ENCODE measurements at regions not wholly inside any gene's neighbourhood (a gene's known extent, or its start where the extent isn't known, plus 50 kb on each side); places are given as distances from the start of the nearest gene placed in this dataset.

DNA sequence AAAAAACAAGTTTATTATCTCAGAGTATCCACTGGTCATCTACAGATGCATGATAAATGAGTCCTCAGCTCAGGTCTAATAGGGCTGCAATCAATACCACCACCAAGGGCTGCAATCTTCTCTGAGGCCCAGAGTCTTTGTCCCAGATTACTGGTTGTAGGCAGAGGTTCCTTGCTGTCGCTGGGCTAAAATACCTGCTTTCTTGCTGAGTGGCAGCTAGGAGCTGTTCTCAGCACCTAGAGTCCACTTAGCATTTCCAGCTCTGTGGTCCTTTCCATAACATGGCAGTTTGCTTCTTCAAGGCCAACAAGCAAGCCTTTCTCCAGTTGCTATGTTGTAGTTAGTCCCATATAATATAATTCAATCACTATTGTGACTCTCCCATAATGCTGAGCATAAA is 351.3 kb downstream of the SLITRK1 start:
- in situ Hi-C loops (cut with MboI; ENCODE audit: low sequenced_read_pairs): no loop called here
- Histone ChIP-seq H3K18ac (ENCODE audit: low read depth, low read length) (no peak overlapping the region), H3K27me3 (ENCODE audit: control insufficient read depth, insufficient read depth, low read length) (no peaks in the 10 kb centered on the region), H3K4me2 (ENCODE audit: low read depth, low read length) (no peak overlapping the region), H3K9me1 (ENCODE audit: insufficient read depth, low read length) (no peaks in the 10 kb centered on the region), H3K9me3 (ENCODE audit: control insufficient read depth, insufficient read depth, low read length) (no peaks in the 10 kb centered on the region), H2AK9ac (replicated peaks; ENCODE audit: low read depth, low read length, poor library complexity) (no peak overlapping the region), H4K91ac (ENCODE audit: insufficient read depth, low read depth, low read length) (no peak overlapping the region), H2BK5ac (ENCODE audit: low read depth, low read length, poor library complexity, severe bottlenecking) (no peak overlapping the region), H3K9ac (ENCODE audit: low read depth, low read length) (no peak overlapping the region), H3K14ac (replicated peaks; ENCODE audit: low read depth, low read length) (no peak overlapping the region), H2BK120ac (ENCODE audit: low read depth, low read length) (no peak overlapping the region), H4K20me1 (ENCODE audit: insufficient read depth, low read length) (no peaks in the 10 kb centered on the region), H3K4me3 (ENCODE audit: insufficient read depth, low read depth, low read length) (no peak overlapping the region), H3K36me3 (ENCODE audit: control insufficient read depth, insufficient read depth, low read length) (no peaks in the 10 kb centered on the region), H2AFZ (replicated peaks; ENCODE audit: low read length, poor library complexity) (no peak overlapping the region), H3K79me1 (ENCODE audit: low read depth in 1 of 2, low read length in 2 of 2) (no peaks in the 10 kb centered on the region), H3K4me1 (ENCODE audit: control insufficient read depth, insufficient read depth, low read length) (no peaks in the 10 kb centered on the region), H3K56ac (ENCODE audit: extremely low read depth, insufficient read depth, low read length) (no peak overlapping the region), H4K8ac (ENCODE audit: low read depth in 2 of 2, low read length in 2 of 2) (no peak overlapping the region), H2BK20ac (ENCODE audit: low read depth, low read length) (no peak overlapping the region), H3K27ac (ENCODE audit: insufficient read depth, low read length) (no peak overlapping the region), H4K5ac (ENCODE audit: low read depth, low read length) (no peak overlapping the region), H2BK15ac (ENCODE audit: low read depth, low read length) (no peak overlapping the region), H3K4ac (ENCODE audit: low read depth, low read length) (no peak overlapping the region), H2AK5ac (ENCODE audit: low read depth, low read length) (no peak overlapping the region), H3K23ac (ENCODE audit: low read depth, low read length) (no peak overlapping the region)
- dilution Hi-C loops (cut with HindIII; ENCODE audit: low sequenced_read_pairs, unreplicated experiment): no loop called here
- DNase-seq (no peak), ATAC-seq (ENCODE audit: low read depth) (no peak)
- TF ChIP-seq MAFK (IDR thresholded peaks at IDR 0.05; ENCODE audit: low read depth, low read length) (no peak), CHD1 (IDR thresholded peaks at IDR 0.05; ENCODE audit: low read depth, low read length) (no peak), MXI1 (IDR thresholded peaks at IDR 0.05; ENCODE audit: borderline replicate concordance, low read depth, low read length) (no peak), RAD21 (IDR thresholded peaks at IDR 0.05; ENCODE audit: low read length) (no peak), RCOR1 (IDR thresholded peaks at IDR 0.05; ENCODE audit: insufficient replicate concordance, low read length) (no peak), RFX5 (IDR thresholded peaks at IDR 0.05; ENCODE audit: low read depth, low read length) (no peak), BHLHE40 (IDR thresholded peaks at IDR 0.05; ENCODE audit: low read depth, low read length) (no peak), SMC3 (IDR thresholded peaks at IDR 0.05; ENCODE audit: low read depth, low read length) (no peak), FOS (IDR thresholded peaks at IDR 0.05; ENCODE audit: low read depth, low read length) (no peak), MAZ (IDR thresholded peaks at IDR 0.05; ENCODE audit: borderline replicate concordance, low read depth, low read length) (no peak), NFE2L2 (IDR thresholded peaks at IDR 0.05; ENCODE audit: low read depth, low read length) (no peak), POLR2A (IDR thresholded peaks at IDR 0.05; ENCODE audit: low read depth, low read length) (no peak), CEBPB (IDR thresholded peaks at IDR 0.05; ENCODE audit: low read depth, low read length) (no peak)
- TF ChIP-seq, protein P1, sequence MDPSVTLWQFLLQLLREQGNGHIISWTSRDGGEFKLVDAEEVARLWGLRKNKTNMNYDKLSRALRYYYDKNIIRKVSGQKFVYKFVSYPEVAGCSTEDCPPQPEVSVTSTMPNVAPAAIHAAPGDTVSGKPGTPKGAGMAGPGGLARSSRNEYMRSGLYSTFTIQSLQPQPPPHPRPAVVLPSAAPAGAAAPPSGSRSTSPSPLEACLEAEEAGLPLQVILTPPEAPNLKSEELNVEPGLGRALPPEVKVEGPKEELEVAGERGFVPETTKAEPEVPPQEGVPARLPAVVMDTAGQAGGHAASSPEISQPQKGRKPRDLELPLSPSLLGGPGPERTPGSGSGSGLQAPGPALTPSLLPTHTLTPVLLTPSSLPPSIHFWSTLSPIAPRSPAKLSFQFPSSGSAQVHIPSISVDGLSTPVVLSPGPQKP (IDR thresholded peaks at IDR 0.05; ENCODE audit: borderline replicate concordance, low read depth, low read length): no peak
- TF ChIP-seq, protein P2, sequence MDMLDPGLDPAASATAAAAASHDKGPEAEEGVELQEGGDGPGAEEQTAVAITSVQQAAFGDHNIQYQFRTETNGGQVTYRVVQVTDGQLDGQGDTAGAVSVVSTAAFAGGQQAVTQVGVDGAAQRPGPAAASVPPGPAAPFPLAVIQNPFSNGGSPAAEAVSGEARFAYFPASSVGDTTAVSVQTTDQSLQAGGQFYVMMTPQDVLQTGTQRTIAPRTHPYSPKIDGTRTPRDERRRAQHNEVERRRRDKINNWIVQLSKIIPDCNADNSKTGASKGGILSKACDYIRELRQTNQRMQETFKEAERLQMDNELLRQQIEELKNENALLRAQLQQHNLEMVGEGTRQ (IDR thresholded peaks at IDR 0.05; ENCODE audit: low read depth, low read length): no peak
- TF ChIP-seq, protein P3, sequence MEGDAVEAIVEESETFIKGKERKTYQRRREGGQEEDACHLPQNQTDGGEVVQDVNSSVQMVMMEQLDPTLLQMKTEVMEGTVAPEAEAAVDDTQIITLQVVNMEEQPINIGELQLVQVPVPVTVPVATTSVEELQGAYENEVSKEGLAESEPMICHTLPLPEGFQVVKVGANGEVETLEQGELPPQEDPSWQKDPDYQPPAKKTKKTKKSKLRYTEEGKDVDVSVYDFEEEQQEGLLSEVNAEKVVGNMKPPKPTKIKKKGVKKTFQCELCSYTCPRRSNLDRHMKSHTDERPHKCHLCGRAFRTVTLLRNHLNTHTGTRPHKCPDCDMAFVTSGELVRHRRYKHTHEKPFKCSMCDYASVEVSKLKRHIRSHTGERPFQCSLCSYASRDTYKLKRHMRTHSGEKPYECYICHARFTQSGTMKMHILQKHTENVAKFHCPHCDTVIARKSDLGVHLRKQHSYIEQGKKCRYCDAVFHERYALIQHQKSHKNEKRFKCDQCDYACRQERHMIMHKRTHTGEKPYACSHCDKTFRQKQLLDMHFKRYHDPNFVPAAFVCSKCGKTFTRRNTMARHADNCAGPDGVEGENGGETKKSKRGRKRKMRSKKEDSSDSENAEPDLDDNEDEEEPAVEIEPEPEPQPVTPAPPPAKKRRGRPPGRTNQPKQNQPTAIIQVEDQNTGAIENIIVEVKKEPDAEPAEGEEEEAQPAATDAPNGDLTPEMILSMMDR (conservative IDR thresholded peaks at IDR 0.05; ENCODE audit: low read depth, low read length): no peak
- WGBS, 2 experiments (ENCODE audit: extremely low coverage in 2 of 2, insufficient read length in 1 of 2): no CpG with 5 or more reads among the region's 1 CpG
- ChIA-PET CTCF (no interaction called here), POLR2A (ENCODE audit: unreplicated experiment) (no interaction called here)
- BruUV-seq (replicated peaks): no TSS peak
- intact Hi-C loops (cut with micrococcal nuclease): no loop called here

All from IMR-90 (cell line).